GM20000 (cell line): ENCODE measurements at regions not wholly inside any gene's neighbourhood (a gene's known extent, or its start where the extent isn't known, plus 50 kb on each side); places are given as distances from the start of the nearest gene placed in this dataset.

Experiments used
- DNase-seq: peaks from one replicate; pipeline ENCODE4 v3.0.0; 2012; ENCODE audit warnings: low spot score
- TF ChIP-seq, protein P1 (sequence below): IDR thresholded peaks from 2 replicates; pipeline ENCODE4 v1.5.1; 2012; ENCODE audit warnings: mild to moderate bottlenecking, control low read depth; ENCODE audit errors: extremely low read depth, missing control alignments

- DNase-seq, result no peak
- TF ChIP-seq, protein P1, sequence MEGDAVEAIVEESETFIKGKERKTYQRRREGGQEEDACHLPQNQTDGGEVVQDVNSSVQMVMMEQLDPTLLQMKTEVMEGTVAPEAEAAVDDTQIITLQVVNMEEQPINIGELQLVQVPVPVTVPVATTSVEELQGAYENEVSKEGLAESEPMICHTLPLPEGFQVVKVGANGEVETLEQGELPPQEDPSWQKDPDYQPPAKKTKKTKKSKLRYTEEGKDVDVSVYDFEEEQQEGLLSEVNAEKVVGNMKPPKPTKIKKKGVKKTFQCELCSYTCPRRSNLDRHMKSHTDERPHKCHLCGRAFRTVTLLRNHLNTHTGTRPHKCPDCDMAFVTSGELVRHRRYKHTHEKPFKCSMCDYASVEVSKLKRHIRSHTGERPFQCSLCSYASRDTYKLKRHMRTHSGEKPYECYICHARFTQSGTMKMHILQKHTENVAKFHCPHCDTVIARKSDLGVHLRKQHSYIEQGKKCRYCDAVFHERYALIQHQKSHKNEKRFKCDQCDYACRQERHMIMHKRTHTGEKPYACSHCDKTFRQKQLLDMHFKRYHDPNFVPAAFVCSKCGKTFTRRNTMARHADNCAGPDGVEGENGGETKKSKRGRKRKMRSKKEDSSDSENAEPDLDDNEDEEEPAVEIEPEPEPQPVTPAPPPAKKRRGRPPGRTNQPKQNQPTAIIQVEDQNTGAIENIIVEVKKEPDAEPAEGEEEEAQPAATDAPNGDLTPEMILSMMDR, result no peak
Measured at GRCh38 chr17:53640808-53641207, 181.9 kb upstream of the KIF2B start.

DNA sequence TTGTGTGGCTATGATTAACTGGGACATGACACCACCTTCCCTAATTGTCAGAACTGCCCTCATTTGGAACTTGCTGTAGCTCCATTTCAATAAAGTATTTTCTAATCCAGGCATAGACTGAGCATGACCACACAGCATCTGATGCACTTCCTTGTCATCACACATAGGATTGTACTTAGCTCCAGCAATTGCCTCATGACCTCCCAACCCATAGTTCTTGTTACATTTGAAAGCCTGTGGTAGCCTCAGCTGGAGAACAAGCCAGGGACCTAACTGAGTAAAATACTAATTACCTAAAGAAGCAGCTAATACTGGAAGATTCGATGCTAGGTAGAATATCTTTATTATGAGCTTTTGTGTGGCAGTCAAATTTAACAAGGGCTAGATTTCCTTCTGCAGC lies 187.3 kb upstream of the KIF2B start:
- TF ChIP-seq, protein P1, result no peak
- no peak for DNase-seq

GRCh38 chr17:53633856-53634255 lies 188.9 kb upstream of the KIF2B start:
- TF ChIP-seq, protein P1, result no peak
- no peak for DNase-seq

DNA sequence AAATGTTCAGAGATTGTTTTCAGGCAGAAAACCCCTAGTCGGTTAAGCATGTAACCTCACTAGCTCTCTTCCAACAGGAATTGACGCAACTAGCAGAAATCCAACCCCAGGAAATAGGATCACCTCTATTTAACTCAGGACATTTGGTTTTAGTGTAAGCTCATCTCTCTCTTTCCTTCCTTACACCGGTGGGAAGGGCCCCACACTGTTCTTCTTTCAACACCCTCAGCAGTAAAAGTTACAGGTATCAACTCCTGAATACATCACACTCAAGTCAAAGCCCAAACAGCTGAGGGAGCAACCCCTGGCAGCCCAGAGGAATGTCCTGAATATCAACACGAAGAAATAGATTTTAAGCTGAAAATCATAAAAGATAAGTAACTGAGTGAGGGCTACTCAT lies 191.2 kb upstream of the KIF2B start:
- TF ChIP-seq, protein P1, result no peak
- no peak for DNase-seq

GRCh38 chr17:53630638-53631037 lies 192.1 kb upstream of the KIF2B start:
- no peak for DNase-seq
- TF ChIP-seq, protein P1, result no peak

GRCh38 chr17:53630115-53630514 lies 192.6 kb upstream of the KIF2B start:
- no peak for DNase-seq
- TF ChIP-seq, protein P1, result no peak

DNA sequence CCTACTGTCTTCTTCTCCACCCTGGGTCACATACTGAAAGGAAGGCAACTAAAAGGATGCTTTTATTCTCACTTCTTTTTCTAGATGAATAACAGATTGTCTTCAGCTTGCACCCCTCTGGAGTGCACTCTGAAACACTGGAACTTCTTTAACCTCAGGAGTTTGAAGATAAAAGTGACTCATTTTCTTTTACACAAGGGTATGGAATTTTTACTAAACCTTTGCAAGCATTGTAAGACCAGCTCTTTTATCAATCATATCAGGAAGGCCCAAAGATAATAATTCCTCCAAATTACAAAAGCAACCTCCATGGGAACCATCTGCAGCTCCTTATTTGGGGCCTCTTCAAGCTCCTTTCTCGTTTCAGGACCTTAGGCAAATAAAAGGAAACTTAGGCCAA lies 193.5 kb upstream of the KIF2B start:
- TF ChIP-seq, protein P1, result no peak
- no peak for DNase-seq
